ENCODE measurements at regions not wholly inside any gene's neighbourhood (a gene's known extent, or its start where the extent isn't known, plus 50 kb on each side); places are given as distances from the start of the nearest gene placed in this dataset.

GRCh38 chr18:60663060-60663989, 290.8 kb upstream of the MC4R start:
- no peak for DNase-seq (ENCODE audit: extremely low spot score in 2 of 2)
- intact Hi-C loops (cut with DNase I), result no loop called here
- H3K9me3 ChIP-seq, result no peaks in the 10 kb centered on the region
- TF ChIP-seq POLR2AphosphoS5 (IDR thresholded peaks at IDR 0.05; ENCODE audit: insufficient read depth in 1 of 2, low read depth in 1 of 2) (no peak), POLR2A (IDR thresholded peaks at IDR 0.05) (no peak)
- TF ChIP-seq, protein P1, sequence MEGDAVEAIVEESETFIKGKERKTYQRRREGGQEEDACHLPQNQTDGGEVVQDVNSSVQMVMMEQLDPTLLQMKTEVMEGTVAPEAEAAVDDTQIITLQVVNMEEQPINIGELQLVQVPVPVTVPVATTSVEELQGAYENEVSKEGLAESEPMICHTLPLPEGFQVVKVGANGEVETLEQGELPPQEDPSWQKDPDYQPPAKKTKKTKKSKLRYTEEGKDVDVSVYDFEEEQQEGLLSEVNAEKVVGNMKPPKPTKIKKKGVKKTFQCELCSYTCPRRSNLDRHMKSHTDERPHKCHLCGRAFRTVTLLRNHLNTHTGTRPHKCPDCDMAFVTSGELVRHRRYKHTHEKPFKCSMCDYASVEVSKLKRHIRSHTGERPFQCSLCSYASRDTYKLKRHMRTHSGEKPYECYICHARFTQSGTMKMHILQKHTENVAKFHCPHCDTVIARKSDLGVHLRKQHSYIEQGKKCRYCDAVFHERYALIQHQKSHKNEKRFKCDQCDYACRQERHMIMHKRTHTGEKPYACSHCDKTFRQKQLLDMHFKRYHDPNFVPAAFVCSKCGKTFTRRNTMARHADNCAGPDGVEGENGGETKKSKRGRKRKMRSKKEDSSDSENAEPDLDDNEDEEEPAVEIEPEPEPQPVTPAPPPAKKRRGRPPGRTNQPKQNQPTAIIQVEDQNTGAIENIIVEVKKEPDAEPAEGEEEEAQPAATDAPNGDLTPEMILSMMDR (IDR thresholded peaks at IDR 0.05), result no peak
- H3K36me3 ChIP-seq, result no peaks in the 10 kb centered on the region
- no peaks in the 10 kb centered on the region for H3K27me3 ChIP-seq
- no peak overlapping the region for H3K27ac ChIP-seq
- H3K4me1 ChIP-seq, result no peaks in the 10 kb centered on the region
- no peak overlapping the region for H3K4me3 ChIP-seq

DNA sequence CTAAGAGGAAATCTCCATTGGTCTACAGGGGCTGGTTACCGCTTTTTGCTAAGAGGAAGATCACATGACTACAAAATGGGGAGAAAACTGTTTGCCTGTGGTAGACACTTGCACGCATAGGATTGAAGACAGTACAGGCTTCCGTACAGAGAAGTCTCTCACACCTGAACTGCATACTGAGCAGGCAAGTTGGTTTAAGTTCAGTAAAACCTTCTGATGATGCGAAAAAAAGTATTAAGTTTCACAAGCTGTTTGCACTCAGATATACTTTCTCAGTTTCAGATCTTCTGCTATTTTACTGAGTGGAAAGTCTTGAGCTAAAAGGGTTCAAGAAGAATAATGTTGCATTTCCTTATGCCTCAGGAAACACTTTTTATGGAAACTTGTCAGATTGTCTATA, 292.2 kb upstream of the MC4R start:
- no peak for DNase-seq (ENCODE audit: extremely low spot score in 2 of 2)
- no peak overlapping the region for H3K4me3 ChIP-seq
- H3K9me3 ChIP-seq, result no peaks in the 10 kb centered on the region
- no peaks in the 10 kb centered on the region for H3K27me3 ChIP-seq
- intact Hi-C loops (cut with DNase I), result no loop called here
- H3K36me3 ChIP-seq, result no peaks in the 10 kb centered on the region
- TF ChIP-seq, protein P1 (IDR thresholded peaks at IDR 0.05), result no peak
- no peak for TF ChIP-seq POLR2AphosphoS5 (IDR thresholded peaks at IDR 0.05; ENCODE audit: insufficient read depth in 1 of 2, low read depth in 1 of 2)
- TF ChIP-seq POLR2A (IDR thresholded peaks at IDR 0.05), result no peak
- no peak overlapping the region for H3K27ac ChIP-seq
- no peaks in the 10 kb centered on the region for H3K4me1 ChIP-seq

GRCh38 chr18:60667016-60667415, 294.4 kb upstream of the MC4R start:
- H3K27me3 ChIP-seq, result no peaks in the 10 kb centered on the region
- intact Hi-C loops (cut with DNase I), result no loop called here
- no peak for DNase-seq (ENCODE audit: extremely low spot score in 2 of 2)
- no peak overlapping the region for H3K27ac ChIP-seq
- H3K36me3 ChIP-seq, result no peaks in the 10 kb centered on the region
- TF ChIP-seq POLR2AphosphoS5 (IDR thresholded peaks at IDR 0.05; ENCODE audit: insufficient read depth in 1 of 2, low read depth in 1 of 2) (no peak), POLR2A (IDR thresholded peaks at IDR 0.05) (no peak)
- TF ChIP-seq, protein P1 (IDR thresholded peaks at IDR 0.05), result no peak
- no peak overlapping the region for H3K4me3 ChIP-seq
- no peaks in the 10 kb centered on the region for H3K4me1 ChIP-seq
- no peaks in the 10 kb centered on the region for H3K9me3 ChIP-seq

GRCh38 chr18:60668583-60668982, 296.0 kb upstream of the MC4R start:
- H3K36me3 ChIP-seq, result no peaks in the 10 kb centered on the region
- TF ChIP-seq, protein P1 (IDR thresholded peaks at IDR 0.05), result no peak
- no peak for TF ChIP-seq POLR2AphosphoS5 (IDR thresholded peaks at IDR 0.05; ENCODE audit: insufficient read depth in 1 of 2, low read depth in 1 of 2)
- TF ChIP-seq POLR2A (IDR thresholded peaks at IDR 0.05), result no peak
- H3K27me3 ChIP-seq, result no peaks in the 10 kb centered on the region
- no peak overlapping the region for H3K27ac ChIP-seq
- no peaks in the 10 kb centered on the region for H3K9me3 ChIP-seq
- no peak for DNase-seq (ENCODE audit: extremely low spot score in 2 of 2)
- no peak overlapping the region for H3K4me3 ChIP-seq
- intact Hi-C loops (cut with DNase I), result no loop called here
- H3K4me1 ChIP-seq, result no peaks in the 10 kb centered on the region

GRCh38 chr18:60669938-60670337, 297.4 kb upstream of the MC4R start:
- Histone ChIP-seq H3K4me1 (no peaks in the 10 kb centered on the region), H3K27ac (no peak overlapping the region), H3K36me3 (no peaks in the 10 kb centered on the region), H3K4me3 (no peak overlapping the region), H3K9me3 (no peaks in the 10 kb centered on the region), H3K27me3 (no peaks in the 10 kb centered on the region)
- intact Hi-C loops (cut with DNase I), result no loop called here
- TF ChIP-seq POLR2A (IDR thresholded peaks at IDR 0.05) (no peak), POLR2AphosphoS5 (IDR thresholded peaks at IDR 0.05; ENCODE audit: insufficient read depth in 1 of 2, low read depth in 1 of 2) (no peak)
- TF ChIP-seq, protein P1 (IDR thresholded peaks at IDR 0.05), result no peak
- DNase-seq (ENCODE audit: extremely low spot score in 2 of 2), result no peak
